Stomach (tissue), 8 donors: ENCODE measurements at regions not wholly inside any gene's neighbourhood (a gene's known extent, or its start where the extent isn't known, plus 50 kb on each side); places are given as distances from the start of the nearest gene placed in this dataset.
A peak's percentile ranks its signal among the peaks of the same experiment; 100 is the strongest.

Experiments used
- DNase-seq, 2 donors: peaks; one replicate each; pipeline versions ENCODE4 v3.0.0 to v3.0.0-alpha.2; 2013 to 2019
- H3K27ac ChIP-seq, 5 donors: fragments of 200-600 bp in 4 of 5; sonication (generic) in 4 of 5; one replicate each; pipeline ENCODE4 v1.5.1; 2013 to 2019; ENCODE audit warnings: mild to moderate bottlenecking in 1 of 5, moderate library complexity in 1 of 5
- H3K27me3 ChIP-seq, 3 donors: fragments of 200-600 bp; sonication (generic); one replicate each; pipeline ENCODE4 v1.5.1; 2017 to 2019; ENCODE audit warnings: mixed run types in 1 of 3
- H3K36me3 ChIP-seq, 4 donors: fragments of 200-600 bp; sonication (generic); 1 replicate in 3 of 4; 2 replicates in 1 of 4; pipeline ENCODE4 v1.5.1; 2016 to 2019
- H3K4me1 ChIP-seq, 4 donors: fragments of 200-600 bp; sonication (generic); one replicate each; pipeline ENCODE4 v1.5.1; 2016 to 2019
- H3K4me3 ChIP-seq, 4 donors: fragments of 200-600 bp; sonication (generic) in 3 of 4; one replicate each; pipeline ENCODE4 v1.5.1; 2016 to 2019; ENCODE audit warnings: mild to moderate bottlenecking in 1 of 4
- H3K9me3 ChIP-seq, 4 donors: fragments of 200-600 bp; sonication (generic); one replicate each; pipeline ENCODE4 v1.5.1; 2016 to 2019
- EP300 ChIP-seq: sonication (generic); formaldehyde crosslinking; IDR thresholded peaks from one replicate; pipeline ENCODE4 v1.6.1; 2017; ENCODE audit warnings: antibody characterized with exemption
- POLR2A ChIP-seq, 4 donors: fragments of 450-650 bp; IDR thresholded peaks; one replicate each; pipeline ENCODE4 v1.6.1; 2016; ENCODE audit warnings: antibody characterized with exemption in 4 of 4, control low read depth in 2 of 4, mild to moderate bottlenecking in 1 of 4, moderate library complexity in 1 of 4
- POLR2AphosphoS5 ChIP-seq, 3 donors: sonication (generic); formaldehyde crosslinking; IDR thresholded peaks; one replicate each; pipeline ENCODE4 v1.6.1; 2016; ENCODE audit warnings: antibody characterized with exemption in 3 of 3
- WGBS, 5 donors: extraction: QIAGEN DNeasy Blood & Tissue Kit in 3 of 5; methylation state at CpG; one replicate each; pipeline versions ENCODE4 v1.1.5 to v1.1.7; 2013 to 2018; 5-methylcytosine and 5-hydroxymethylcytosine counted together
- intact Hi-C: fragments of 100-400 bp; cut with DNase I; formaldehyde crosslinking; loops from one replicate; pipeline ENCODE4 v1.15.1; 2023; ENCODE audit warnings: low total_unique reads
- TF ChIP-seq, protein P1 (sequence below), 7 experiments: fragments of 450-650 bp in 4 of 7; fragments of 200-600 bp in 3 of 7; sonication (generic) in 3 of 7; IDR thresholded peaks; one replicate each; pipeline ENCODE4 v1.5.1; 2016 to 2019; ENCODE audit warnings: antibody characterized with exemption in 7 of 7, control low read depth in 2 of 7, mild to moderate bottlenecking in 1 of 7
- donor health status: healthy with polysubstance abuse.
- donor health status: Bipolar disorder and iron deficiency.
- donor health status: healthy.

DNA sequence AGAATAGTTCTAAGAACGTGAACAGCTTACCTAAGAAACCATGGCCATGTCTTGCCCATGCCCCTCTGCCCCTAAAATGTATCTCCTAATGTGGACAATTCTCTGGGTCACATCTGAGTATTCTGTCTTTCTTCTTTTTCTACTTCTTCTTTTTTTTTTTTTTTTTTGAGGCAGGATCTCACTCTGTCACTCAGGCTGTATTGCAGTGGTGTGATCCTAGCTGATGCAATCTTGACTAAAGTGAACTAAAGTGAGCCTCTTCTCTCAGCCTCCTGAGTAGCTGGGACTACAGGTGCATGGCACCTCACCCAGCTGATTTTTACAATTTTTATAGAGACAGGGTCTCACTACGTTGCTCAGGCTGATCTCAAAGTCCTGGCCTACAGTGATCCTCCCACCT lies 204.8 kb upstream of the ZPLD1 start:
- intact Hi-C loops, result loop anchor here (5.0 kb wide), 1 partner anchor 307 kb away; no protein-coding TSS in a partner anchor
- 81 to 96% (median 92%) methylated on average over 2 of the region's 2 CpGs for WGBS, 5 donors
- no peaks in the 10 kb centered on the region for H3K27me3 ChIP-seq
- no peak overlapping the region for H3K27ac ChIP-seq
- peaks cover 0 to 13% (median 5%) of the 10 kb centered on the region in 4 donors for H3K4me1 ChIP-seq
- no peaks in the 10 kb centered on the region for H3K36me3 ChIP-seq
- TF ChIP-seq EP300 (no peak), POLR2A (IDR thresholded peaks at IDR 0.05) (no peak), POLR2AphosphoS5 (IDR thresholded peaks at IDR 0.05) (no peak)
- TF ChIP-seq, protein P1, sequence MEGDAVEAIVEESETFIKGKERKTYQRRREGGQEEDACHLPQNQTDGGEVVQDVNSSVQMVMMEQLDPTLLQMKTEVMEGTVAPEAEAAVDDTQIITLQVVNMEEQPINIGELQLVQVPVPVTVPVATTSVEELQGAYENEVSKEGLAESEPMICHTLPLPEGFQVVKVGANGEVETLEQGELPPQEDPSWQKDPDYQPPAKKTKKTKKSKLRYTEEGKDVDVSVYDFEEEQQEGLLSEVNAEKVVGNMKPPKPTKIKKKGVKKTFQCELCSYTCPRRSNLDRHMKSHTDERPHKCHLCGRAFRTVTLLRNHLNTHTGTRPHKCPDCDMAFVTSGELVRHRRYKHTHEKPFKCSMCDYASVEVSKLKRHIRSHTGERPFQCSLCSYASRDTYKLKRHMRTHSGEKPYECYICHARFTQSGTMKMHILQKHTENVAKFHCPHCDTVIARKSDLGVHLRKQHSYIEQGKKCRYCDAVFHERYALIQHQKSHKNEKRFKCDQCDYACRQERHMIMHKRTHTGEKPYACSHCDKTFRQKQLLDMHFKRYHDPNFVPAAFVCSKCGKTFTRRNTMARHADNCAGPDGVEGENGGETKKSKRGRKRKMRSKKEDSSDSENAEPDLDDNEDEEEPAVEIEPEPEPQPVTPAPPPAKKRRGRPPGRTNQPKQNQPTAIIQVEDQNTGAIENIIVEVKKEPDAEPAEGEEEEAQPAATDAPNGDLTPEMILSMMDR (IDR thresholded peaks at IDR 0.05), result no peak
- H3K9me3 ChIP-seq, result no peaks in the 10 kb centered on the region
- DNase-seq, result no peak
- H3K4me3 ChIP-seq, result no peak overlapping the region

DNA sequence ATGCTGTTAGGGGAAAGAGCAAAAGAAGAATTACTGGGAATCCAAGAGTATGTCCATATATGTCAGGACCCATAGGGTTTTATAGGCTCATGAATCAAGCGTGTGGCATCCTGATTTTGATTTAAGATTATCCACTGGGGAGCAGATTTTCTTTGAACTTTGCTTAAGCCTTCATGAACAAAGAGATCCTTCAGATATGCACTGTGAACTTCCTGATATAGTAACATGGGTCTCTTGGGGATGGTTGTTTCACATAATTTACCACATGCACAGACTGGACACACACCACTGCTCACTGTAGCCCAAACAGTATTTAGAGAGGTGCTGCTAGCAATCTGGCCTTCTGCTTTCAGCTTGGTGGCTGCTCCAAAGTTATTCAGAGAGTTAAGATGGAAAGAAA lies 200.9 kb upstream of the ZPLD1 start:
- Histone ChIP-seq H3K27ac (no peak overlapping the region), H3K4me3 (no peak overlapping the region), H3K9me3 (no peaks in the 10 kb centered on the region), H3K27me3 (no peaks in the 10 kb centered on the region), H3K36me3 (no peaks in the 10 kb centered on the region), H3K4me1 (peaks cover 0 to 15% (median 4%) of the 10 kb centered on the region in 4 donors)
- no peak for TF ChIP-seq POLR2A (IDR thresholded peaks at IDR 0.05)
- no peak for TF ChIP-seq EP300
- no peak for TF ChIP-seq POLR2AphosphoS5 (IDR thresholded peaks at IDR 0.05)
- TF ChIP-seq, protein P1 (IDR thresholded peaks at IDR 0.05), result no peak
- WGBS, 5 donors, result 63 to 81% (median 73%) methylated on average over 1 of the region's 1 CpG
- DNase-seq, result no peak
- intact Hi-C loops, result loop anchor here (5.0 kb wide), 1 partner anchor 303 kb away; no protein-coding TSS in a partner anchor

DNA sequence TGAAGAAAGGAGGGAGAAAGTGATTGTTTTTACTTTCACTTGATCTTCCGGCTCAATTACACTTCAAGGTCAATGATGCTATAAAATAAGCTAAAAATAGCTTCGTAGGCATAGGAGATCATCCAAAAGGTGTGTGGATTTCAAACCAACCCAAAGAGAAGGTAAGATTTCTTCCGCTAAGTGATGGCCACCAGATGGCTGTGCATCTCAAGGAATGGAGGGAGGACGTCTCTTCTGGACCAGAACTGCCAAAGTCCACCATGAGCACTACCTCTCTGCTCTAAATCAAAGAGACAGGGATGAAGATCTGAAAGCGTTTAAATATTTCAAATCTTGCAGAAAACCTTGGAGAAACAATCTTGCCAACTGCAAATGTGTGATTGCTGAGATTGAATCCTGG lies 199.1 kb upstream of the ZPLD1 start:
- Histone ChIP-seq H3K36me3 (no peaks in the 10 kb centered on the region), H3K9me3 (no peaks in the 10 kb centered on the region), H3K27ac (no peak overlapping the region), H3K27me3 (no peaks in the 10 kb centered on the region), H3K4me1 (peaks cover 0 to 11% (median 4%) of the 10 kb centered on the region in 4 donors), H3K4me3 (no peak overlapping the region)
- intact Hi-C loops, result no loop called here
- no peak for DNase-seq
- TF ChIP-seq, protein P1 (IDR thresholded peaks at IDR 0.05), result peak in 3 of 7 experiments; percentile 28 to 54 (median 31)
- no peak for TF ChIP-seq EP300
- WGBS, 5 donors, result 30 to 58% (median 52%) methylated on average over 5 of the region's 5 CpGs

DNA sequence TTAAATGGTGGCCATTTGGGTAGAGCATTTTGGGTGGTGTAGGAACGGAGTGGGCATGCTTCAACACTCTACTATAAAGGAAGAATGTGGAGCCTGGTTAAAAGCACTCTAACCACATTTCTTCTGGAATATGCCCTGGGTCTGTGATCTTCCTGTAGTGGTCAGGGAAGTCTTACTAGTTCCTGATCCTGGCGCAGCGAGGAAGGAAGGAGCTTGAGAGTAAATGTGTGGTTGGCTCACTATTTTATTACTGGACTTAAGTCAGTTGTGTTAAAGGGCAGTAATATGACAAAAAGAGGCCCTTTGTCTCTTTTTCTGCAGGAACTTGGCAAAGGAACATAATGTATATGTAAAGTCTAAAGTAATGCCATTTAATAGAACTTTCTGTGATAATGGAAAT lies 197.6 kb upstream of the ZPLD1 start:
- Histone ChIP-seq H3K36me3 (no peaks in the 10 kb centered on the region), H3K4me3 (no peak overlapping the region), H3K9me3 (no peaks in the 10 kb centered on the region), H3K27ac (no peak overlapping the region), H3K4me1 (peaks cover 0 to 11% (median 4%) of the 10 kb centered on the region in 4 donors), H3K27me3 (no peaks in the 10 kb centered on the region)
- TF ChIP-seq POLR2AphosphoS5 (IDR thresholded peaks at IDR 0.05) (no peak), EP300 (no peak), POLR2A (IDR thresholded peaks at IDR 0.05) (no peak)
- TF ChIP-seq, protein P1 (IDR thresholded peaks at IDR 0.05), result no peak
- intact Hi-C loops, result no loop called here
- DNase-seq, result no peak
- WGBS, 5 donors, result 74 to 94% (median 86%) methylated on average over 3 of the region's 3 CpGs
